ENCODE measurements at regions not wholly inside any gene's neighbourhood (a gene's known extent, or its start where the extent isn't known, plus 50 kb on each side); places are given as distances from the start of the nearest gene placed in this dataset.

- TF ChIP-seq CTCF (IDR thresholded peaks at IDR 0.05; ENCODE audit: low read depth, low read length) (no peak), POLR2A (IDR thresholded peaks at IDR 0.05; ENCODE audit: extremely low read depth, insufficient read length) (no peak), MAX (IDR thresholded peaks at IDR 0.05; ENCODE audit: low read depth, low read length) (peak; percentile 17; the same call in 1 of the 2 replicates), MYC (IDR thresholded peaks at IDR 0.05; ENCODE audit: low read depth, low read length) (0 out of 2 replicates have a peak, but pooled peaks have one; percentile 20)
Observed at GRCh38 chr14:65290830-65291229, 121.7 kb upstream of the FUT8 start.

Data from NB4 (cell line).